ENCODE measurements at regions not wholly inside any gene's neighbourhood (a gene's known extent, or its start where the extent isn't known, plus 50 kb on each side); places are given as distances from the start of the nearest gene placed in this dataset.

- no peak for TF ChIP-seq CTCF (IDR thresholded peaks at IDR 0.05; ENCODE audit: unreplicated experiment)
- intact Hi-C loops (cut with micrococcal nuclease; ENCODE audit: unreplicated experiment): no loop called here
- CTCF ChIA-PET: interaction anchor here (0.5 kb wide), 1 partner anchor 166 kb away, joined by 3 read pairs; no protein-coding TSS in a partner anchor
- Mint-ChIP-seq H3K27me3 (ENCODE audit: unreplicated experiment) (peaks cover 86% of the 10 kb centered on the region), H3K27ac (ENCODE audit: unreplicated experiment) (no peak overlapping the region), H3K4me3 (ENCODE audit: low read depth, unreplicated experiment) (no peak overlapping the region), H3K36me3 (ENCODE audit: insufficient read depth, unreplicated experiment) (no peaks in the 10 kb centered on the region), H3K9me3 (ENCODE audit: low read depth, unreplicated experiment) (no peaks in the 10 kb centered on the region), H3K4me1 (ENCODE audit: low read depth, unreplicated experiment) (no peaks in the 10 kb centered on the region)
- no peak for DNase-seq
- BruUV-seq (replicated peaks): no TSS peak
Observed at GRCh38 chr11:45382133-45382878, 96.2 kb upstream of the SYT13 start.

GRCh38 chr11:45379162-45379863, 93.2 kb upstream of the SYT13 start:
- BruUV-seq (replicated peaks): no TSS peak
- H3K4me3 Mint-ChIP-seq (ENCODE audit: low read depth, unreplicated experiment): no peak overlapping the region
- no peaks in the 10 kb centered on the region for H3K36me3 Mint-ChIP-seq (ENCODE audit: insufficient read depth, unreplicated experiment)
- intact Hi-C loops (cut with micrococcal nuclease; ENCODE audit: unreplicated experiment): loop anchor here (10.0 kb wide), 2 partner anchors 275 to 395 kb away; no protein-coding TSS in a partner anchor
- H3K4me1 Mint-ChIP-seq (ENCODE audit: low read depth, unreplicated experiment): no peaks in the 10 kb centered on the region
- H3K27me3 Mint-ChIP-seq (ENCODE audit: unreplicated experiment): peaks cover 100% of the 10 kb centered on the region
- CTCF ChIA-PET: no interaction called here
- TF ChIP-seq CTCF (IDR thresholded peaks at IDR 0.05; ENCODE audit: unreplicated experiment): no peak
- no peak overlapping the region for H3K27ac Mint-ChIP-seq (ENCODE audit: unreplicated experiment)
- DNase-seq: no peak
- no peaks in the 10 kb centered on the region for H3K9me3 Mint-ChIP-seq (ENCODE audit: low read depth, unreplicated experiment)

- no TSS peak for BruUV-seq (replicated peaks)
- TF ChIP-seq CTCF (IDR thresholded peaks at IDR 0.05; ENCODE audit: unreplicated experiment): no peak
- H3K4me1 Mint-ChIP-seq (ENCODE audit: low read depth, unreplicated experiment): no peaks in the 10 kb centered on the region
- H3K27ac Mint-ChIP-seq (ENCODE audit: unreplicated experiment): no peak overlapping the region
- H3K4me3 Mint-ChIP-seq (ENCODE audit: low read depth, unreplicated experiment): no peak overlapping the region
- no peaks in the 10 kb centered on the region for H3K9me3 Mint-ChIP-seq (ENCODE audit: low read depth, unreplicated experiment)
- no peak for DNase-seq
- peaks cover 100% of the 10 kb centered on the region for H3K27me3 Mint-ChIP-seq (ENCODE audit: unreplicated experiment)
- CTCF ChIA-PET: no interaction called here
- H3K36me3 Mint-ChIP-seq (ENCODE audit: insufficient read depth, unreplicated experiment): no peaks in the 10 kb centered on the region
- intact Hi-C loops (cut with micrococcal nuclease; ENCODE audit: unreplicated experiment): loop anchor here (10.0 kb wide), 2 partner anchors 276 to 396 kb away; no protein-coding TSS in a partner anchor
Observed at GRCh38 chr11:45378516-45378915, 92.4 kb upstream of the SYT13 start.

GRCh38 chr11:45374653-45375059, 88.5 kb upstream of the SYT13 start:
- intact Hi-C loops (cut with micrococcal nuclease; ENCODE audit: unreplicated experiment): loop anchor here (10.0 kb wide), 2 partner anchors 280 to 400 kb away; no protein-coding TSS in a partner anchor
- H3K4me1 Mint-ChIP-seq (ENCODE audit: low read depth, unreplicated experiment): no peaks in the 10 kb centered on the region
- peaks cover 100% of the 10 kb centered on the region for H3K27me3 Mint-ChIP-seq (ENCODE audit: unreplicated experiment)
- H3K27ac Mint-ChIP-seq (ENCODE audit: unreplicated experiment): no peak overlapping the region
- TF ChIP-seq CTCF (IDR thresholded peaks at IDR 0.05; ENCODE audit: unreplicated experiment): no peak
- BruUV-seq (replicated peaks): no TSS peak
- H3K9me3 Mint-ChIP-seq (ENCODE audit: low read depth, unreplicated experiment): no peaks in the 10 kb centered on the region
- CTCF ChIA-PET: interaction anchor here (0.7 to 1.3 kb wide), 2 partner anchors 280 to 397 kb away, joined by 3 to 5 read pairs; no protein-coding TSS in a partner anchor
- no peak overlapping the region for H3K4me3 Mint-ChIP-seq (ENCODE audit: low read depth, unreplicated experiment)
- H3K36me3 Mint-ChIP-seq (ENCODE audit: insufficient read depth, unreplicated experiment): no peaks in the 10 kb centered on the region
- DNase-seq: peak; percentile 4

Measured in Calu3 (cell line).